Epithelial cell of esophagus (primary cell): ENCODE measurements at regions not wholly inside any gene's neighbourhood (a gene's known extent, or its start where the extent isn't known, plus 50 kb on each side); places are given as distances from the start of the nearest gene placed in this dataset.
"Not testable (repeated sequence)": the region's sequence is repeated elsewhere in the genome, so short reads cannot be mapped to it uniquely, and the experiment has no call there.

Experiments used
- DNase-seq: peaks from one replicate; pipeline ENCODE4 v3.0.0; 2010; ENCODE audit warnings: low read depth
- H3K4me3 ChIP-seq: 2 replicates; pipeline ENCODE4 v1.5.1; 2011; ENCODE audit warnings: mild to moderate bottlenecking, low read length, control low read depth
- TF ChIP-seq, protein P1 (sequence below): IDR thresholded peaks from 2 replicates; pipeline ENCODE4 v1.5.1; 2011; ENCODE audit warnings: low read depth, mild to moderate bottlenecking, low read length, control low read depth, inconsistent platforms; ENCODE audit not compliant: insufficient read depth; ENCODE audit errors: missing control alignments

DNA sequence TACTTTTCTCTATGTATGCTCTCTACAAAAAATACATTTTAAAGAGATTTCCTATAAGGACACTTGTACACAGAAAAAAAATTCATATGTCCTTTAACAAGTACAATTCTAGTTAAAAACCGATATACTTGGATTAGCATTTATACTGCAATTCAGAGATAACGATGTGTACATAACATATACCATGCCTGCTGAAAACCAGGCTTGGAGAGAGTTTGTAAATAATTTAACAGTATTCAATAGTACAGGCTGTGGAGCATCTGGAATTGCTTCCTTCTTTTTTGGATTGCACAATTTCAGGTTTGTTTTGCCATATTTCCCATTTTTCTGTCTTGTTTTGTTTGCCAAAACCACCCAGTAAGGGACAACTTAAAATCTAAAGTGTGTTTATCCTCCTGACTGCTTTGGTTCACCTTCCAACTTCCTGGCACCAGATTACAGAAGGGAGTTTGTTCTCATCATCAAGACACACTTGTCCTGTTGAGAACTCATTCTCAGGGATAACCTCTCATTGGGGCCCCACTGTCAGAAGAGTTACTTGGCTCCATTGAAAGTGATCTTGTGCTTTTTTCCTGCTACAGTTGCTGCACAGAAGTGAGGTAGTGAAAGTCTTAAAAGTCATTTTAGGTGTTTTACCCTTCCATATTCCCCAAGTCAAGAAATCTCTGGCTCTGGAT, 1526.7 kb downstream of the KHDRBS2 start:
- DNase-seq, H3K4me3 ChIP-seq: not testable (repeated sequence)

DNA sequence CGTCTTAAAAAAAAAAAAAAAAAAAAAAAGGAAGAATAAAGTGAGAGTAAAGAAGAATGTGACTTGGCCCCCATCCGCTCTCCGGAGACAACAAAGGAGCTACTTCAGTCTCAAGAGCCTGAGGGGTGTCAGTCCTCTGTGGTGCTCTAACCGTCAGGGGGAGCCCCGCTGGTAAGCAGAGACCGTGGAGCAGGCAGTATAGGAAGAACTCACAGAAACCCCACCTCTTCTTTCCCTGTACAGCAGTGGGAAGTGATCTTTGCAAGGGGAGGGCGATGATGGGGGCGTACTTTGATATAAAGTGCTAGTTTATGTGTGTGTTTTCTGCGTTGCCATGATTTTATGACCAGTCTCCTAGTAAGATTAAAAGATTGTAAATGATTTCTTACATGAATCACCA, 1527.3 kb downstream of the KHDRBS2 start:
- not testable (repeated sequence) for H3K4me3 ChIP-seq

DNA sequence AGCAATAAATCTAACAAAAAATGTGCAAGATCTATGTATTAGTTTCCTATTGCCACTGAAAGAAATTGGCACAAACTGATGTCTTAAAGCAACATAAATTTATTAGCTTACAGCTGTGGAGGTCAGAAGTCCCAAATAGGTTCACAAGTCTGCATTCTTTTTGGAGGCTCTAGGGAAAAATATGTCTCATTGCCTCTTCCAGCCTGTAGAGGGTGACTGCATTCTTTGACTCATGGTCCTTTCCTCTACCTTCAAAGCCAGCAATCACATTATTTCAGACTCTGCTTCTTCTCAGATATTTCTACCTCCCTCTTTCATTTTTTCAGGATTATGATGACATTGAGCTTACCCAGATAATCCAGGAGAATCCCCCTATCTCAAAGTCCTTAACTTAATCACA, 1531.1 kb downstream of the KHDRBS2 start:
- DNase-seq = peak; percentile 0
- TF ChIP-seq, protein P1, sequence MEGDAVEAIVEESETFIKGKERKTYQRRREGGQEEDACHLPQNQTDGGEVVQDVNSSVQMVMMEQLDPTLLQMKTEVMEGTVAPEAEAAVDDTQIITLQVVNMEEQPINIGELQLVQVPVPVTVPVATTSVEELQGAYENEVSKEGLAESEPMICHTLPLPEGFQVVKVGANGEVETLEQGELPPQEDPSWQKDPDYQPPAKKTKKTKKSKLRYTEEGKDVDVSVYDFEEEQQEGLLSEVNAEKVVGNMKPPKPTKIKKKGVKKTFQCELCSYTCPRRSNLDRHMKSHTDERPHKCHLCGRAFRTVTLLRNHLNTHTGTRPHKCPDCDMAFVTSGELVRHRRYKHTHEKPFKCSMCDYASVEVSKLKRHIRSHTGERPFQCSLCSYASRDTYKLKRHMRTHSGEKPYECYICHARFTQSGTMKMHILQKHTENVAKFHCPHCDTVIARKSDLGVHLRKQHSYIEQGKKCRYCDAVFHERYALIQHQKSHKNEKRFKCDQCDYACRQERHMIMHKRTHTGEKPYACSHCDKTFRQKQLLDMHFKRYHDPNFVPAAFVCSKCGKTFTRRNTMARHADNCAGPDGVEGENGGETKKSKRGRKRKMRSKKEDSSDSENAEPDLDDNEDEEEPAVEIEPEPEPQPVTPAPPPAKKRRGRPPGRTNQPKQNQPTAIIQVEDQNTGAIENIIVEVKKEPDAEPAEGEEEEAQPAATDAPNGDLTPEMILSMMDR = peak; percentile 2
- H3K4me3 ChIP-seq = no peak overlapping the region

More for the DNA sequence above, 1527.3 kb downstream of the KHDRBS2 start:
- DNase-seq = not testable (repeated sequence)

DNA sequence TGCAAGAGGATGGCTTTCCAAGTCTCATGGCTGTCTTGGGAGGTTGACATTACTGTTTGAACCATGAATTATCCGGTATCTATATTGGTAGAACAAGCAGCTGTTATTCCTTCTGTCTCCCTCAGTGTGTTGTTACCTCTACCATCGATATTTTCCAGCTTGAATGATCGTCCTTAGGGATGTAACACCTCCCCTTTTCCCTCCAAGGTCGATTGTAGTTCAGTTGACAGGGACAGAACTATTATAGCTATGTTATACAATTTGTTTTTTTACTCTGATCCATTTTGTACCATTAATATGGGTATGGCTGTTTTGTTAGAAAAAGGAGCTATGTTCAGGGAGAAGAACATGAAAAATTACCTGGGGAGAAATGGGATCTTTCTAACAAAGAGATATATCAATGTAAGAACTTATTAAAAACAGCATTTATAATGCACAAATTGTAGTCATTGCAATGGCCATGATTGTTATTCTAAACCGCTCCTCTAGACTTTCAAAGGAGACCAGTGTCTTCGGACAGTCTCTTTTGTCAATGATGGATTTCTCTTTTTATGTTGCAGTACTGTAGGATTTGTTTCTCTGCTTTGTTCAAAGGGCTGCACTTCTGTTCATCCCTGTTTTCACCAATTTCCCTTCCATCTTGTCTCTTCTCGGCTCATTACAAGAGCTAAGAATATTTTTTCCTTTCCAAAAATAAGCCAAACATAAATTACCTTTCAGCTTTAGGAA, 1535.5 kb downstream of the KHDRBS2 start:
- DNase-seq, H3K4me3 ChIP-seq: not testable (repeated sequence)

DNA sequence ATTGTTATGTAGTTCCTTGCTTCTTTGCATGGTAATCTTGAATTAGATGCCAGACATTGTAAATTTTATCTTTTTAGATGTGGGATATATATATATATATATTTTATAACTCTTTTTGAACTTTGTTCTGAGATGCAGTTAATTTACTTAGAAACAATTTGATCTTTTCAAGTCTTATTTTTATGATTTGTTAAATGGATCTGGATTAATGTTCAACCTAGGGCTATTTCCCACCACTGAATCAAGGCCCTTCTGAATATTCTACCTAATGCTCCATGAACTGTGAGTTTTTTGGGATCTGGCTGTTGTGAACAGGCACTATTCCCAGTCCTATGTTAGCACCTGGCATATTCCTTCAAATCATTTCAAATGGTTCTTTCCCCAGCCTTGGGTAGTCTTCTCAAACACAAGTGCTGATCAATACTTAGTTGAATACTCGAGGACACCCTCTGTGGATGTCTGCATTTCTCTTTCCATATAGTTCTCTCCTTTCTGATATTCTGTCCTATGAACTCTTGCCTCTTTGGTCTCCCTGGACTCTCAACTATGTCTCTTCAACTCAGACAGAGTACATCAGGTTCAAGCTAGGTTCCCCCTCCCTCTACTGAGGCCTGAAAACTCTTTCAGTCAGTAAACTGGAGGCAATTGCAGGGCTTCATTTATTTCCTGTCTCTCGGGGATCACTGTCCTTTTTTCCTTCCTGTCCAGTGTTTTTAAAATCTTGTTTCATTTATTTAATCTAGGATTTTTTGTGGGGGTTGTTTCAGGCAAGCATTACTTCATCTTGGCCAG, 1538.1 kb downstream of the KHDRBS2 start:
- not testable (repeated sequence) for H3K4me3 ChIP-seq, DNase-seq

DNA sequence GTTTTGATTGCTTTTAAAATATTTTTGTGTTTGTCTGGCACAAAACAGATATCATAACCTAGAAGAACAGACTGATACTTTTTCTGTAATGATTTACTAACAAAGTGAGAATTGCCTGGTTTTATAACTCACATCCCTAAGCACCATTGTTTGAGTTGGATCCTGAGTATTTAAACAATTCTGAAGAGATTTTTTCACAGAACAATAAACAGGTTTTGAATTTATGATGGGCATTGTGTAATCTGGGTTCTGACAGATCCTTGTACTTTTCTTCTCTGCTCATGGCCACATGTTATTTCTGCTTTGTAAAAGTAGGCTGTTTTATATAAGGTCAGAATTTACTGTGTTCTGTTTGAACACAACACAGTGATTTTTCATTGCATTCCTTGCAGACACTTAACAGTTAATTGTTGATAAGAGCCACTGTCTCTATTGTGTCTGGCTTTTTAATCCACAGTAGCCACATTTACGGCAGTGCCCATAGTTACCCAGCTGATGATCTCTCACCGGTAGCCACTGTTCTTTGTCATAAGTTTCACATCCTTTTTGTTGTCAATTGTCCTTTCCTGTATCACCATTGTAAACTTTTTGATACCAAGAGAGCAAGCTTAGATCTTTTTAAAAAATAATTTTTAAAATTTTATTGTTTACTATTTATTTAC, 1548.1 kb downstream of the KHDRBS2 start:
- not testable (repeated sequence) for H3K4me3 ChIP-seq, DNase-seq

DNA sequence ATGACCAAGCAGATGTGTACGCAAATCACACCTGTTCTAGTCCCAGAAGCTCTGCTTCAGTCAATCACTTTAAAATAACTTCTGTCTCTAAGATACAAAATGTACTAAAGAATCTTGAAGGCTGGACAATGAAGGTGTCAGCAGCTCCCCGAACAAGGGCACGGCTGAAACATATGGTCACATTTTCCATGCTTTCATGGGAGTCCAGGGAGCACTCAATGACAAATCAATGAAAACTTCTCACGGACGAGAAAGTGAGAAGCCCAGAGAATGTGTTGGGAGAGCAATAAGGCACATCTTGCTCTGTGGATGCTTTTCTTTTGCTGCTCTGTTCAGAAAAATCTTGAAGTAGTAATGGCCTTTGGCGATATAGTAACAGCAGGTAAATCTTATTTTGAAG, 1548.7 kb downstream of the KHDRBS2 start:
- DNase-seq = not testable (repeated sequence)

DNA sequence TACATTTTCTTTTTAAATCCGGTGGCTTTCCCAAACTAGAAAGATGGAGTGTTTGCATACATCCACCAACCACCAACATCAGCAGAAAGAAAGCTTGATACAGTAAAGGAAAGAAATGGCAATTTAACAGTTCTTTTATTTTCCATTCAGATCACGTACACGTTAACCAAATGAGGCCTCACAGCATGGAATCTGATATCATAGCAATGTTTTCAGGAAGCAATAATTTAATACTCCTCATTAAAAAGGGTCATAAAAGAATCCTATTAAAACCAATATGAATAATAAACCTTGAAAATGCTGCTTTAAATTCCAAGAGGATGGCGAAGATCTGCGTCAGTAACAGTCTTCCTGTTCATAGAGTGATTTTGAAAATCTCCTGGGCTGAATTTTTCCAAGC, 1562.1 kb downstream of the KHDRBS2 start:
- H3K4me3 ChIP-seq, DNase-seq: not testable (repeated sequence)

More for the DNA sequence above, 1548.7 kb downstream of the KHDRBS2 start:
- not testable (repeated sequence) for H3K4me3 ChIP-seq

DNA sequence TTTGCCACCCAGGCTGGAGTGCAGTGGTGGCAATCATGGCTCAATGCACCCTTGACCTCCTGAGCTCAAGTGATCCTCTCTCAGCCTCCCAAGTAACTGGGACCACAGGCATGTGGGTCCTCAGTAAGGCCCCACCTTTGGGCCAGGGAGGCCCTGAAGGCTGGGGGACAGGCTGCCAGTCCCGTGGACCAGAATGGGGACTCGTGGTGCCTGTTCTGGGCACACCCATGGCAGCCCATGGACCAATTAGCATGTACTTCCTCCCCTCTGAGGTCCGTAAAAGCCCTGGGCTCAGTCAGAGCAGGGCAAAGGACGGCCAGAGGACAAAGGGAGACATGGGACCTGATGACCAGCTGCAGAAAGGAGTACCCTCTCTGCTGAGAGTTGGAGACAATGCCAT, 1590.8 kb downstream of the KHDRBS2 start:
- no peak for DNase-seq
- TF ChIP-seq, protein P1 = no peak
- H3K4me3 ChIP-seq = no peak overlapping the region

DNA sequence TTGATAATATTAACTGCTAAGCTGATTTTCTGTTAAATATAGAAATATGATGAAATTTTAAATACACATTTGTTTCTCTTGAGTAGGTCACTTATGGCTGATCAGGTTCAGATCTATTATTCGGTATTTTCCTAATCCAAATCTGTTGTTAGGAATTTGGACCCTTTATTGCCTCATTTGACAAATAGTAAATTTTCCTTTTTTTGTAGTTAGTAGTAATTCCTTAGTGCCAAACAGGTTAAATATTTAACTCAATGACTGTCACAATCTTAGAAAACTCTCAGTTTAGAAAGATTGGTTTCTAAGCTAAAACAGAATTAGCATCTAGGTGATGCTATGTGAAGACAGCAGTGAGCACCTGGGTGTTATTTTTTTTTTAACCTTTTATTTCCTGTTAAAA, 1598.9 kb downstream of the KHDRBS2 start:
- no peak for DNase-seq
- TF ChIP-seq, protein P1 = no peak
- H3K4me3 ChIP-seq = no peak overlapping the region
